GM19463 (cell line): ENCODE measurements at regions not wholly inside any gene's neighbourhood (a gene's known extent, or its start where the extent isn't known, plus 50 kb on each side); places are given as distances from the start of the nearest gene placed in this dataset.

ENCODE experiments used
- ATAC-seq: cut with Tn5 transposase; IDR thresholded peaks from one replicate; pipeline ENCODE4 v1.9.1; 2021; ENCODE audit warnings: mild to moderate bottlenecking, moderate library complexity; ENCODE audit not compliant: unreplicated experiment

GRCh38 chr2:216320852-216321251, 51.4 kb downstream of the MARCHF4 start:
- no peak for ATAC-seq

- ATAC-seq, result no peak
Measured at GRCh38 chr2:216319771-216320170, 52.5 kb downstream of the MARCHF4 start.

- ATAC-seq, result no peak
Measured at GRCh38 chr2:216318521-216318874, 53.8 kb downstream of the MARCHF4 start.

GRCh38 chr2:216317831-216318520, 54.3 kb downstream of the MARCHF4 start:
- ATAC-seq, result no peak

- no peak for ATAC-seq
Measured at GRCh38 chr2:216316743-216317142, 55.5 kb downstream of the MARCHF4 start.

GRCh38 chr2:216315802-216316603, 56.3 kb downstream of the MARCHF4 start:
- ATAC-seq, result no peak

GRCh38 chr2:216312441-216312840, 59.8 kb downstream of the MARCHF4 start:
- no peak for ATAC-seq

- no peak for ATAC-seq
Measured at GRCh38 chr2:216308576-216308975, 63.7 kb downstream of the MARCHF4 start.

GRCh38 chr2:216307496-216307895, 64.8 kb downstream of the MARCHF4 start:
- no peak for ATAC-seq

- ATAC-seq, result no peak
Measured at GRCh38 chr2:216306868-216307267, 65.4 kb downstream of the MARCHF4 start.

GRCh38 chr2:216305574-216305973, 66.7 kb downstream of the MARCHF4 start:
- no peak for ATAC-seq

- no peak for ATAC-seq
Measured at GRCh38 chr2:216302981-216303676, 69.2 kb downstream of the MARCHF4 start.

- ATAC-seq, result no peak
Measured at GRCh38 chr2:216300906-216301305, 71.4 kb downstream of the MARCHF4 start.

- ATAC-seq, result no peak
Measured at GRCh38 chr2:216299588-216299987, 72.7 kb downstream of the MARCHF4 start.

- ATAC-seq, result no peak
Measured at GRCh38 chr2:216298719-216299495, 73.4 kb downstream of the MARCHF4 start.

GRCh38 chr2:216296856-216297255, 75.4 kb downstream of the MARCHF4 start:
- no peak for ATAC-seq

GRCh38 chr2:216294305-216294704, 78.0 kb downstream of the MARCHF4 start:
- no peak for ATAC-seq

GRCh38 chr2:216293883-216294282, 78.4 kb downstream of the MARCHF4 start:
- no peak for ATAC-seq

- ATAC-seq, result no peak
Measured at GRCh38 chr2:216292886-216293301, 79.4 kb downstream of the MARCHF4 start.

GRCh38 chr2:216292475-216292874, 79.8 kb downstream of the MARCHF4 start:
- no peak for ATAC-seq

GRCh38 chr2:216289470-216289869, 82.8 kb downstream of the MARCHF4 start:
- ATAC-seq, result no peak
